ENCODE measurements at regions not wholly inside any gene's neighbourhood (a gene's known extent, or its start where the extent isn't known, plus 50 kb on each side); places are given as distances from the start of the nearest gene placed in this dataset.

- FAIRE-seq = peak; percentile 21
- H3K4me3 ChIP-seq (replicated peaks in 1 of 3; ENCODE audit: insufficient read depth in 1 of 3, low read depth in 1 of 3, low read length in 3 of 3) = no peak overlapping the region
- peak; percentile 37 for DNase-seq (ENCODE audit: low read depth, low spot score)
- CTCF ChIA-PET = interaction anchor here (0.8 to 1.6 kb wide), 4 partner anchors 42 to 1199 kb away, joined by 3 read pairs; partner anchors contain the start of gene PYGB
- intact Hi-C loops (cut with micrococcal nuclease) (no loop called here), dilution Hi-C loops (cut with MboI; ENCODE audit: extremely low pct_ligation_motif_present, low sequenced_read_pairs) (no loop called here)
- H3K27ac ChIP-seq (ENCODE audit: insufficient read depth, low read depth, low read length) = no peak overlapping the region
- H3K9ac ChIP-seq (replicated peaks; ENCODE audit: extremely low read depth, insufficient read depth, low read length) = no peak overlapping the region
- H3K9me1 ChIP-seq (replicated peaks; ENCODE audit: control insufficient read depth, extremely low read depth, insufficient read depth, low read length) = no peaks in the 10 kb centered on the region
- no peak overlapping the region for H2AFZ ChIP-seq (ENCODE audit: low read depth, low read length)
- H3K36me3 ChIP-seq (ENCODE audit: control insufficient read depth in 2 of 2, extremely low read depth in 1 of 2, insufficient read depth in 2 of 2, low read length in 2 of 2) = no peaks in the 10 kb centered on the region
- TF ChIP-seq POLR2A (IDR thresholded peaks at IDR 0.05; ENCODE audit: low read depth, low read length) (no peak), FOS (IDR thresholded peaks at IDR 0.05; ENCODE audit: borderline replicate concordance, insufficient read depth, low read length) (peak; percentile 53)
- no peak overlapping the region for H3K4me2 ChIP-seq (ENCODE audit: insufficient read depth, low read length)
- no peaks in the 10 kb centered on the region for H3K4me1 ChIP-seq (ENCODE audit: control insufficient read depth, extremely low read depth, insufficient read depth, low read length)
- no peaks in the 10 kb centered on the region for H4K20me1 ChIP-seq (replicated peaks; ENCODE audit: control insufficient read depth, extremely low read depth, insufficient read depth, low read length)
- H3K27me3 ChIP-seq (ENCODE audit: control insufficient read depth in 2 of 2, insufficient read depth in 2 of 2, low read length in 2 of 2) = no peaks in the 10 kb centered on the region
- no peaks in the 10 kb centered on the region for H3K79me2 ChIP-seq (ENCODE audit: control insufficient read depth, insufficient read depth, low read length)
- no peaks in the 10 kb centered on the region for H3K9me3 ChIP-seq (replicated peaks; ENCODE audit: control insufficient read depth, insufficient read depth, low read length)
- POLR2A ChIA-PET = no interaction called here
- BruUV-seq (replicated peaks) = no TSS peak
Observed at GRCh38 chr20:25136643-25137559, 55.0 kb upstream of the VSX1 start.

- Histone ChIP-seq H3K9me1 (replicated peaks; ENCODE audit: control insufficient read depth, extremely low read depth, insufficient read depth, low read length) (no peaks in the 10 kb centered on the region), H3K27ac (ENCODE audit: insufficient read depth, low read depth, low read length) (no peak overlapping the region), H2AFZ (ENCODE audit: low read depth, low read length) (no peak overlapping the region), H3K4me2 (ENCODE audit: insufficient read depth, low read length) (no peak overlapping the region), H3K36me3 (ENCODE audit: control insufficient read depth in 2 of 2, extremely low read depth in 1 of 2, insufficient read depth in 2 of 2, low read length in 2 of 2) (no peaks in the 10 kb centered on the region), H4K20me1 (replicated peaks; ENCODE audit: control insufficient read depth, extremely low read depth, insufficient read depth, low read length) (no peaks in the 10 kb centered on the region), H3K27me3 (ENCODE audit: control insufficient read depth in 2 of 2, insufficient read depth in 2 of 2, low read length in 2 of 2) (no peaks in the 10 kb centered on the region), H3K79me2 (ENCODE audit: control insufficient read depth, insufficient read depth, low read length) (no peaks in the 10 kb centered on the region), H3K4me1 (ENCODE audit: control insufficient read depth, extremely low read depth, insufficient read depth, low read length) (no peaks in the 10 kb centered on the region), H3K9ac (replicated peaks; ENCODE audit: extremely low read depth, insufficient read depth, low read length) (no peak overlapping the region), H3K4me3 (replicated peaks in 1 of 3; ENCODE audit: insufficient read depth in 1 of 3, low read depth in 1 of 3, low read length in 3 of 3) (no peak overlapping the region), H3K9me3 (replicated peaks; ENCODE audit: control insufficient read depth, insufficient read depth, low read length) (no peaks in the 10 kb centered on the region)
- FAIRE-seq (no peak), DNase-seq (ENCODE audit: low read depth, low spot score) (no peak)
- POLR2A ChIA-PET = no interaction called here
- no TSS peak for BruUV-seq (replicated peaks)
- intact Hi-C loops (cut with micrococcal nuclease) (no loop called here), dilution Hi-C loops (cut with MboI; ENCODE audit: extremely low pct_ligation_motif_present, low sequenced_read_pairs) (no loop called here)
- TF ChIP-seq MAX (IDR thresholded peaks at IDR 0.05; ENCODE audit: insufficient read depth, insufficient read length) (no peak), POLR2A (IDR thresholded peaks at IDR 0.05; ENCODE audit: low read depth, low read length) (no peak), MYC (IDR thresholded peaks at IDR 0.05; ENCODE audit: low read depth, low read length) (no peak), CTCF (IDR thresholded peaks at IDR 0.05; ENCODE audit: extremely low read depth in 1 of 2, insufficient read depth in 1 of 2, low read depth in 1 of 2, low read length in 2 of 2) (no peak), JUN (IDR thresholded peaks at IDR 0.05; ENCODE audit: borderline replicate concordance, insufficient read depth, insufficient read length, low read depth) (no peak), POLR2AphosphoS5 (IDR thresholded peaks at IDR 0.05; ENCODE audit: insufficient read depth, low read depth, low read length) (no peak), FOS (IDR thresholded peaks at IDR 0.05; ENCODE audit: borderline replicate concordance, insufficient read depth, low read length) (no peak), GATA2 (IDR thresholded peaks at IDR 0.05; ENCODE audit: insufficient read depth, insufficient read length, low read depth, low read length) (no peak), EZH2 (IDR thresholded peaks at IDR 0.05; ENCODE audit: borderline replicate concordance, low read depth, low read length, severe bottlenecking) (no peak)
- CTCF ChIA-PET = interaction anchor here (0.9 to 1.5 kb wide), 2 partner anchors 39 to 108 kb away, joined by 3 to 5 read pairs; no protein-coding TSS in a partner anchor
Observed at GRCh38 chr20:25139029-25139705, 56.3 kb upstream of the ENTPD6 start.
